Panc1 (cell line): ENCODE measurements at regions not wholly inside any gene's neighbourhood (a gene's known extent, or its start where the extent isn't known, plus 50 kb on each side); places are given as distances from the start of the nearest gene placed in this dataset.

Experiments used
- CTCF ChIP-seq: fragments of 450-650 bp; IDR thresholded peaks from 2 replicates; pipeline ENCODE4 v1.5.1; 2017; ENCODE audit warnings: mild to moderate bottlenecking
- POLR2AphosphoS5 ChIP-seq: IDR thresholded peaks from 2 replicates; pipeline ENCODE4 v1.6.1; 2012; ENCODE audit warnings: mild to moderate bottlenecking, low read depth, low read length, moderate library complexity
- REST ChIP-seq, 2 experiments: IDR thresholded peaks; 2 replicates each; pipeline ENCODE4 v1.6.1; 2011 to 2012; ENCODE audit warnings: low read depth in 2 of 2, control low read depth in 1 of 2, low read length in 1 of 2, mild to moderate bottlenecking in 1 of 2, moderate library complexity in 1 of 2; ENCODE audit not compliant: insufficient read depth in 1 of 2

- TF ChIP-seq REST (IDR thresholded peaks at IDR 0.05; ENCODE audit: insufficient read depth in 1 of 2, low read depth in 2 of 2, low read length in 1 of 2), result no peak
- no peak for TF ChIP-seq CTCF
- TF ChIP-seq POLR2AphosphoS5, result no peak
These were observed 212.5 kb upstream of the PPP2R2D start for GRCh38 chr10:131688304-131688703.
